Esophagus mucosa (tissue), 1 donor: ENCODE measurements at regions not wholly inside any gene's neighbourhood (a gene's known extent, or its start where the extent isn't known, plus 50 kb on each side); places are given as distances from the start of the nearest gene placed in this dataset.
"Not testable (repeated sequence)": the region's sequence is repeated elsewhere in the genome, so short reads cannot be mapped to it uniquely, and the experiment has no call there.

ENCODE experiments used
- ATAC-seq: fragments of 200-7000 bp; cut with Tn5 transposase; one replicate; pipeline ENCODE4 v1.9.1; 2020
- donor health status: DM: yes; HTN: yes; CAD: no.

GRCh38 chr3:191884132-191884531 lies 423.2 kb downstream of the PYDC2 start:
- ATAC-seq, result no peak

DNA sequence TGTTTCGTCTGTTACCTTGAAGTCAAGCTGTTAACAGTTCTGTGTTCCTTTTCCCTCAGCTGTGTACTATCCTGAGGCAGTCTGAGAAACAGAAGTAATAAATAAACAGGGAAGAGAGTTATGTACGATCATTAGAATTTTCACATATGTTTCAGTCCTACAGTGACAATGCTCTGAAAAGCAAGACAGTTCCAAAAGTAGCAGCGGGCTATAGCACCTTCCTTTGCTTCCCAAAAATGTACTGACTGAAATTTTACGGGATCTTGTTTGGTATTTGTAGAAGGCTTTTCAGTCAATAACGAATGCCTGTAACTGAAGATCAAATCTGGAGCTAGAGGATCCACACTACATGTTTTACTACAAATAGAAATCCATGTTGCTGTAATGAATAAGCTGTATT lies 428.1 kb downstream of the PYDC2 start:
- ATAC-seq, result no peak

GRCh38 chr3:191889756-191890155 lies 428.8 kb downstream of the PYDC2 start:
- ATAC-seq, result no peak

- ATAC-seq, result no peak
Measured at GRCh38 chr3:191894406-191894805, 433.4 kb downstream of the PYDC2 start.

DNA sequence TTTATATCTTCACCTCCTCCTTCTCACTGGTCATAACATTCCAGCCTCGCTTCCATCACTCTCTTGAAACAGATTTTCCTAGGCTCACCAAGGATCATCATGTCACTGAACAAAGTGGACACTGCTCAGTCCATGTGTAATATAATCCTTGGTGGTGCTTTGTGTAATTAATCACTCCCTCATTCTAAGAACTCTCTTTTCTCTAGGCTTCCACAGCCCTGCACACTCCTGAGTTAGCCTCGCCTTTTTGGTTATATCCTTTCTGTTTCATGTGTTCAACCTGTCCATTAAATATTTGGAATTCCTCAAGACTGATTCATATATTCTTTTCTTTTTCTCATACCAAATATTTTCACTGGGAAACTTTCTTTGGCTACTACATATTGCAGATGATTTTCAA lies 440.8 kb downstream of the PYDC2 start:
- ATAC-seq, result no peak

DNA sequence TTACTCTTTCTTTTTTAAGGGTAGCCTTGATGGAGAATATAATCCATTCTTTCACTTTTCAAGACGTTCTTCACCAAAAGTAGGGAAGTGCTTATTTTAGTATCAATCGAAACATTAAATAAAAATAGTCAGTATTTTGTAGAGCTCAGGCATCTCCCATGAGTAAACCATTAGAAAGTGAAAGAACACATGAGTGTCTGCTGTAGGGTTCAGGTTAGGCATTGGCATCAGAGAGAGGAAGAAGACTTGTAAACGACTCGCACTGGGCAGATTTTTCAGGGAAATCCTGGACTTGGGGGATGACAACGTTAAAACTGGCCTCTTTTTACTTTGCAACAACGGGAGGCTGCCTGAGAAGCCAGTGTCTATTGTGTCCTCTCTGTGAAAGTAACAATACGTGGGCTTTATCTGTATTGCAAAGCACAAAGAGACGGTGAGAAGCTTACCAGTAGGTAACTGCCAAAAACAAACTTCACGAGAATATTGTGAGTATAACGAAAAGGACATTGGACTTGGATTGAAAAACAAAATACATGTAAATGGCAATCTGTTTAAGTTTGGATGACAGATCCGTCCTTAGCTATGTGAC lies 451.7 kb downstream of the PYDC2 start:
- no peak for ATAC-seq

DNA sequence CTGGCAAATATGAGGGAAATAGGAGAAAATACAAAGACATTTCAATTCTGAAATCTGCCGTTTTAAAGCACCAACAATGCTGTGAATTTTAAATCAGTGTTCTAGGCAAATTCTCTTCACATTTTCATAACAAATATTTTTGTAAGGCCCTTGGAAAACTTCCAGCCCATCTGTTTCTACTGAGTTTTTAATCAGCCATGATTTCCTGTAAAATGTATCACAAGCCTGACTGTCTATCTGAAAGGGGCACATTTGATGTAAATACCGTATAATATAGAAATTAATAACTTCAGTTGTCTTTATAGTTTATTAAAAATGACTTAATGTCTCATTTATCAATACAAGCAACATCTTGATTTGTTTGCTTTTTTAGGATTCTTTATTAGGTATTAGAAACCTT lies 454.7 kb downstream of the PYDC2 start:
- ATAC-seq, result no peak

DNA sequence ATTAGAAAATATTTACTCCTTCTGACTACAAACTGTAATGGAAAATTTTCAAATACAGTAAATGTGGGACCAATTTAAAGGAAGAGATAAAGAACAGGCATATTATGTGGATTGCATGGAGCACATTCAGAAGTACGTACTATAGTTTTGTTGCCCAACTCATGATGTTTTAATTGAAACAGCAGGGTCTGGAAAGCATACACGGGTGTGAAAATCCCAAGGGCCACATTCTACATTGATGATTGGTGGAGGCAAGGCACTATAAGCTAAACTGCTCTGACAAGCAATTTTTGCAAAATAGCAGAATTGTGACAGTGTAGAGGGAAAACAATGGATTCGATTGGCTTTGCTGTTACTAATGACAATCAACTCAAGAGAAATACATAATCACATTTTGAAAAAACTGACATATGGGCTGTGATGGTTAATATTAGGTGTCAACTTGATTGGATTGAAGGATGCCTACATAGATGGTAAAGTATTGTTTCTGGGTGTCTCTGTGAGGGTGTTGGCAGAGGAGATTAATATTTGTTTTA lies 458.6 kb downstream of the PYDC2 start:
- no peak for ATAC-seq

DNA sequence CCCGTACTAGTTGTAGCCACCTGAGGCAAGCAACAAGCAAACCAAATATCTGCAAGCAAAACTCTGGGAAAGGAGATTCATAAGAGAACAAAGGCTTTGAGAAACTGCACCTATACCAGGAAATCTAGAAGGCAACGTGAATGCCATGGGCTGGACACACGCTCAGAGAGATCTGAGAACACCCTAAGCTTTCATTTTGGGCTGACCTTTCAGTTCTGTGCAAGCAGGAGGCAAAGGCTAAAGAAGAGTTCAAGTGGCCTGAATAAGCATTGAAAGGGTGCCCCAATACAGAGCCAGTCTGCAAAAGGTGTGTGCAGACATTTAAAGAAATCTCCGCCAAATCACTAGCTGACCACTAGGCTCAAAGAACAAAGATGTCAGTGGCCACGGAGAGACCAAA lies 461.6 kb downstream of the PYDC2 start:
- ATAC-seq, result no peak

DNA sequence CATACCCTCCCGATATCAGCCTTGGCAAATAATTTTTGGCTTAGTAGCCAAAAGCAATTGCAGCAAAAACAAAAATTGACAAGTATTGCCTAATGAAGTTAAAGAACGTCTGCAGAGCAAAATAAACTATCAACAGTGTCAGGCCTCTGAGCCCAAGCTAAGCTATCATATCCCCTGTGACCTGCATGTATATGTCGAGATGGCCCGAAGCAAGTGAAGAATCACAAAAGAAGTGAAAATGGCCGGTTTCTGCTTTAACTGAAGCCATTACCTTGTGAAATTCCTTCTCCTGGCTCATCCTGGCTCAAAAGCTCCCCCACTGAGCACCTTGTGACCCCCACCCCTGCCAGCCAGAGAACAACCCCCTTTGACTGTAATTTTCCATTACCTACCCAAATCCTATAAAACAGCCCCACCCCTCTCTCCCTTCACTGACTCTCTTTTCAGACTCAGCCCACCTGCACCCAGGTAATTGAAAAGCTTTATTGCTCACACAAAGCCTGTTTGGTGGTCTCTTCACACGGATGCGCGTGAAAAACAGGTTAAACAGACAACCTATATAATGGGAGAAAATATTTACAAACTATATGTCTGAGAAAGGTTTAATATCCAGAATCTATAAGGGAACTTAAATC lies 466.3 kb downstream of the PYDC2 start:
- not testable (repeated sequence) for ATAC-seq

DNA sequence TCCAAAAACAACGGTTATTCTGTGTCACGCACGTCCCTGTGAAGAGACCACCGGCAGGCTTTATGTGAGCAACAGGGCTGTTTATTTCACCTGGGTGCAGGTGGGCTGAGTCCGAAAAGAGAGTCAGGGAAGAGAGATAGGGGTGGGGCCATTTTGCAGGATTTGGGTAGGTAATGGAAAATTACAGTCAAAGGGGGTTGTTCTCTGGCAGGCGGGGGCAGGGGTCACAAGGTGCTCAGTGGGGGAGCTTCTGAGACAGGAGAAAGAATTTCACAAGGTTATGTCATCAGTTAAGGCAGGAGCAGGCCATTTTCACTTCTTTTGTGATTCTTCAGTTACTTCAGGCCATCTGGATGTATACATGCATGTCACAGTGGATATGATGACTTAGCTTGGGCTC lies 467.0 kb downstream of the PYDC2 start:
- not testable (repeated sequence) for ATAC-seq

- no peak for ATAC-seq
Measured at GRCh38 chr3:191944835-191945234, 483.9 kb downstream of the PYDC2 start.

DNA sequence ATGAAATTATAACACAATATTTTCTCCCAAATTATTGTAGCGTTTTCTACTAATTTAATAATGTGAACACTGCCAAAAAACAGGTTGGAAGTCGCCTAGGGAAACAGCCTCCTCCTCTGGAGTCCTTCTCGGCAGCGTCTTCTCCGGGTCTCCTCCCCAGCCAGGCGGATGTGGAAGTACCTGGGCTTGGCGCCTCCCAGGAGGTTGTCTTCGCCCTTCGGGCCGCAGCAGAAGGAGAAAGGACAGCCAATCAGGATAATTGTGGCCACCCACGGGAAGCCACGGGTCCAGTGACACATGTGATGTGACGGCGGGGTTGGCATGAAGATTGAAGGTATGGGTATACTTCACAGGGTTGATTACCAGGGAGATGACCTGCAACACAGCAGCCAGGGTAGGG lies 491.2 kb downstream of the PYDC2 start:
- ATAC-seq, result no peak

GRCh38 chr3:191952609-191953008 lies 491.6 kb downstream of the PYDC2 start:
- no peak for ATAC-seq

GRCh38 chr3:191958980-191959671 lies 498.2 kb downstream of the PYDC2 start:
- ATAC-seq, result no peak

DNA sequence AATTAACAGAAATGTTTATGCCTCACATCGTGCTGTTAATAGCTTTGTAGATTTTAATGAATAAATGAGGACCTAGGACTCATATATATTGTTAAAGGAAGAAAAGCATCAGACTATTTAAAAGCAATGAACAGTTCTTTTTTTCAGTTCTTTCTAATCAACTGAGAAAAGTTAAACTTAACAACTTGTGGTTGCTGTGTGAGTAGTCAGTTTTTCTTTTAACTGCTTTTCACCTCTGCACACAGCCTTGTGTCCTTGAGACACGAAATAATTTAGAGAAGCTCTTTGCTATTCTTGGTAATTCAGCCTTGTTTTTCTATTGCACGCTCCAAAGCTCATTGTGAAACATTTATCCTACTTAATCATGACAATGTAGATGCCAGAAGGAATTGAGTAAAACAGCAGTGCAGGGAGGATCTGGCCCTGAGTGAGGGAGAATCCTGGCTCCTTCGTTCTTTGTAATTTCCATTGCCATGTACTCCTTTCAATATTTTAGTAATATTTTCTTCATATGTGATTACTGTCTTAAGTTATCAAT lies 499.0 kb downstream of the PYDC2 start:
- no peak for ATAC-seq

GRCh38 chr3:191961022-191961421 lies 500.1 kb downstream of the PYDC2 start:
- no peak for ATAC-seq

DNA sequence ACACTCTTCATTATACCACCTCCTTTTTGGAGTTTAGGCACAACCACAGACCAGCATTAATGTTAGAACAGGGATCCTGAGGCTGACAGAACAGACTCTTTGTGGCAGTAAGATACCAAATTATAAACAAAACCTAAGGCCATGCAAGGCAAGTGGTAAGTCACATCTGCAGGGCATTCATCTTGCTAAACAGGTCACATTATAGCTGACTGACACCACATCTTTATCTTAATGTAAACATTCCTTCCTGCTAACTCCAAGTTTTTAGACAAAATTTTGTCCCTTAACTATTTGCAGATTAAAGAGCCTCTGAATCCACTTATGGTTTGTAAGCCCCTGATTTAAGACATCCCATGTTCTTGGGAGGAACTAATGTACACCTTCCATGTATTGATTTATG lies 500.6 kb downstream of the PYDC2 start:
- no peak for ATAC-seq

DNA sequence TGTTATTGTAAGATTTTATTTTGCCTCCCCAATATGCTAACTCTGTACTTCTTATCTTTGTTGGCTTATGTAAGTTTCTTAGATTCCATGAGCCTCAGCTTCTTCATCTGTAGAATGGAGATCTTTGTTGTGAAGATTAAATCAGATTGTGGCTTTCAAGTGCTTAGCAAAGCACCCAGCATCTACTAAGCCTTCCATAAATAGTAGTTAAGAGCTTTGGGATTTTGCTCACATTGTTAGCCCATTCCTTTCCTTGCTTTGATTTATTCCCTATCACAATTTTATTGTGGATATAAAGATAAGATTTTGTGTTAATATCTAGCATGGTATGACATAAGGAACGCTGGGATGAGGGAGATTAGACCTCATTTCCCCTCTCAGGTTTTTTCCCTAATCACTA lies 501.4 kb downstream of the PYDC2 start:
- ATAC-seq, result no peak

GRCh38 chr3:191963182-191963581 lies 502.2 kb downstream of the PYDC2 start:
- no peak for ATAC-seq

GRCh38 chr3:191966556-191966955 lies 505.6 kb downstream of the PYDC2 start:
- ATAC-seq, result no peak

GRCh38 chr3:191968299-191968698 lies 507.3 kb downstream of the PYDC2 start:
- ATAC-seq, result no peak

- ATAC-seq, result no peak
Measured at GRCh38 chr3:191972714-191973398, 511.9 kb downstream of the PYDC2 start.
